Panc1 (cell line): ENCODE measurements at regions not wholly inside any gene's neighbourhood (a gene's known extent, or its start where the extent isn't known, plus 50 kb on each side); places are given as distances from the start of the nearest gene placed in this dataset.

Experiments
- POLR2AphosphoS5 ChIP-seq: IDR thresholded peaks from 2 replicates; pipeline ENCODE4 v1.6.1; 2012; ENCODE audit warnings: mild to moderate bottlenecking, low read depth, low read length, moderate library complexity
- TF ChIP-seq, protein P1 (sequence below): fragments of 450-650 bp; IDR thresholded peaks from 2 replicates; pipeline ENCODE4 v1.5.1; 2017; ENCODE audit warnings: mild to moderate bottlenecking
- TF ChIP-seq, protein P2 (sequence below), 2 experiments: IDR thresholded peaks; 2 replicates each; pipeline ENCODE4 v1.6.1; 2011 to 2012; ENCODE audit warnings: low read depth in 2 of 2, control low read depth in 1 of 2, low read length in 1 of 2, mild to moderate bottlenecking in 1 of 2, moderate library complexity in 1 of 2; ENCODE audit not compliant: insufficient read depth in 1 of 2

DNA sequence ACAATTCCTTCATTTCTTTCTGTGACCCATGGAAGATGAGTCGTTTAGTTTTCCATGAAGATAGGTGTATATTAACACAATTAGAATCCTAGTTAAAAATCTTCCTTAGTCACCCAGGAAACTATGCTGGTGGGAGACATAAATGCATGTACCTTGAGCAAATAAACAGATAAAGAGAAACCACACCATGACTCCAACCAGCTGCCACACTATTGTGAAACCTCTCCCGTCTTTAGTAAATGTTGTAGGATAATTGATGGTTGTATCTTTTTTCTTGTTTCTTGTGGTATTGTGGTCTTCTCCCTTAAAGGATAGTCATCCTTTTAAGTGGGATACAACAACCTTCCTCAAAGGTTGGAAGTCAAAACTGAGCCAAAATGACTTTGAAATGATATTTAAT lies 103.8 kb upstream of the LEF1 start:
- TF ChIP-seq, protein P1, sequence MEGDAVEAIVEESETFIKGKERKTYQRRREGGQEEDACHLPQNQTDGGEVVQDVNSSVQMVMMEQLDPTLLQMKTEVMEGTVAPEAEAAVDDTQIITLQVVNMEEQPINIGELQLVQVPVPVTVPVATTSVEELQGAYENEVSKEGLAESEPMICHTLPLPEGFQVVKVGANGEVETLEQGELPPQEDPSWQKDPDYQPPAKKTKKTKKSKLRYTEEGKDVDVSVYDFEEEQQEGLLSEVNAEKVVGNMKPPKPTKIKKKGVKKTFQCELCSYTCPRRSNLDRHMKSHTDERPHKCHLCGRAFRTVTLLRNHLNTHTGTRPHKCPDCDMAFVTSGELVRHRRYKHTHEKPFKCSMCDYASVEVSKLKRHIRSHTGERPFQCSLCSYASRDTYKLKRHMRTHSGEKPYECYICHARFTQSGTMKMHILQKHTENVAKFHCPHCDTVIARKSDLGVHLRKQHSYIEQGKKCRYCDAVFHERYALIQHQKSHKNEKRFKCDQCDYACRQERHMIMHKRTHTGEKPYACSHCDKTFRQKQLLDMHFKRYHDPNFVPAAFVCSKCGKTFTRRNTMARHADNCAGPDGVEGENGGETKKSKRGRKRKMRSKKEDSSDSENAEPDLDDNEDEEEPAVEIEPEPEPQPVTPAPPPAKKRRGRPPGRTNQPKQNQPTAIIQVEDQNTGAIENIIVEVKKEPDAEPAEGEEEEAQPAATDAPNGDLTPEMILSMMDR, result no peak
- TF ChIP-seq, protein P2, sequence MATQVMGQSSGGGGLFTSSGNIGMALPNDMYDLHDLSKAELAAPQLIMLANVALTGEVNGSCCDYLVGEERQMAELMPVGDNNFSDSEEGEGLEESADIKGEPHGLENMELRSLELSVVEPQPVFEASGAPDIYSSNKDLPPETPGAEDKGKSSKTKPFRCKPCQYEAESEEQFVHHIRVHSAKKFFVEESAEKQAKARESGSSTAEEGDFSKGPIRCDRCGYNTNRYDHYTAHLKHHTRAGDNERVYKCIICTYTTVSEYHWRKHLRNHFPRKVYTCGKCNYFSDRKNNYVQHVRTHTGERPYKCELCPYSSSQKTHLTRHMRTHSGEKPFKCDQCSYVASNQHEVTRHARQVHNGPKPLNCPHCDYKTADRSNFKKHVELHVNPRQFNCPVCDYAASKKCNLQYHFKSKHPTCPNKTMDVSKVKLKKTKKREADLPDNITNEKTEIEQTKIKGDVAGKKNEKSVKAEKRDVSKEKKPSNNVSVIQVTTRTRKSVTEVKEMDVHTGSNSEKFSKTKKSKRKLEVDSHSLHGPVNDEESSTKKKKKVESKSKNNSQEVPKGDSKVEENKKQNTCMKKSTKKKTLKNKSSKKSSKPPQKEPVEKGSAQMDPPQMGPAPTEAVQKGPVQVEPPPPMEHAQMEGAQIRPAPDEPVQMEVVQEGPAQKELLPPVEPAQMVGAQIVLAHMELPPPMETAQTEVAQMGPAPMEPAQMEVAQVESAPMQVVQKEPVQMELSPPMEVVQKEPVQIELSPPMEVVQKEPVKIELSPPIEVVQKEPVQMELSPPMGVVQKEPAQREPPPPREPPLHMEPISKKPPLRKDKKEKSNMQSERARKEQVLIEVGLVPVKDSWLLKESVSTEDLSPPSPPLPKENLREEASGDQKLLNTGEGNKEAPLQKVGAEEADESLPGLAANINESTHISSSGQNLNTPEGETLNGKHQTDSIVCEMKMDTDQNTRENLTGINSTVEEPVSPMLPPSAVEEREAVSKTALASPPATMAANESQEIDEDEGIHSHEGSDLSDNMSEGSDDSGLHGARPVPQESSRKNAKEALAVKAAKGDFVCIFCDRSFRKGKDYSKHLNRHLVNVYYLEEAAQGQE (IDR thresholded peaks at IDR 0.05; ENCODE audit: insufficient read depth in 1 of 2, low read depth in 2 of 2, low read length in 1 of 2), result no peak
- no peak for TF ChIP-seq POLR2AphosphoS5
